ENCODE measurements at regions not wholly inside any gene's neighbourhood (a gene's known extent, or its start where the extent isn't known, plus 50 kb on each side); places are given as distances from the start of the nearest gene placed in this dataset.

DNA sequence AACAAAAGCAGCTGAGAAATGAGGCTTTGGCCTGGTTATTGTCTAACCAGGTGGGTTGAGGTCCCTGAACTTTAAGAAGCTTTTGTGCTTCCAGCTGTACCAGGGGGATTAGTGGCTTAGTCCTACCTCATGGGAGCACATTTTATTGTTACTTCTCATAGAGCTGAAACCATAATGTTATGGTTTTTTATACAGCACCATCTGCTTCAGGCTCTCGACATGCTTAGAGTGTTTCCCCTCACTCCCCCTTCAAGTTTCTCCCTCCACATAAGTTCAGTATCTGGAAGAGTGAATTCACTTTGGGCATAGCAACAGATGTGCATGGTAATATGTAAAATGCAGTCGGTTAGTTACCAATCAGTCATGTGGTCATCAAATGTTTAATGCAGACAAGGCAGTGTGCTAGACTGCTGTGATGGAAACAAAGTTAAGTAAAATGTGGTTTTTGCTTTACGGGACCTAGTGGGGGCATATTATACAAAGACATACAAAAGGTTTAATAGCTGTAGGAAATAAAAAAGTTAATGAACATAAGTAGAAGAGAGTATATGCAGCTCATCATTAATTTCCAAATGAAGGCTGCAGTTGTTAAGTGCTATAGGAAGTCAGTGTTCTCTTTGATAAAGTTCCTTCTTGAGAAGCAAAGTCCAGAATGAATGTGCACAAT is 95.9 kb upstream of the SPRY4 start:
- peaks cover 10% of the 10 kb centered on the region for H3K4me1 Mint-ChIP-seq (ENCODE audit: low read depth)
- DNase-seq (ENCODE audit: low spot score): no peak
- H3K4me3 Mint-ChIP-seq (ENCODE audit: unreplicated experiment): no peak overlapping the region
- H3K27ac Mint-ChIP-seq (ENCODE audit: unreplicated experiment): no peak overlapping the region
- TF ChIP-seq CTCF (IDR thresholded peaks at IDR 0.05): no peak
- no peaks in the 10 kb centered on the region for H3K9me3 Mint-ChIP-seq (ENCODE audit: low read depth)
- no peaks in the 10 kb centered on the region for H3K27me3 Mint-ChIP-seq (ENCODE audit: low read depth)
- no peaks in the 10 kb centered on the region for H3K36me3 Mint-ChIP-seq (ENCODE audit: low read depth)

DNA sequence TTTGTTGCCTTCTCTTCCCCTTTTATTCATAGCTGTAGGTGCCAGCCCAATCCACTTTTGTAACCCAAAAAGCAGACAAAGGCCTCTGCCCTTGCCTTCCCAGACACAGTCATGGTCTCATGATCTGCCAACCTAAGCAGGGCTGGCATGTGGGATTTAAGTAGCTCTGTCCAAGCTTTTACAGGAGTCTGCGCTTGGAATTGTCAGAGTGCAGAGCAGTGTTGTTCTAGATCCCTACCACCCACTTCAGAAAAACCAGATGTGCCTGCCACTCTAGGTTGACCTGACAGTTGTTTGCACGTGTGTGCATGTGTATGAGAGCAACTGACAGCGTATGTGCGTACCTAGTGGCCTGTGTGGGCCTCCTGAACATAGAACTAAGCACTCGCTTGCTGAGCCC is 87.8 kb upstream of the SPRY4 start:
- Mint-ChIP-seq H3K4me1 (ENCODE audit: low read depth) (no peaks in the 10 kb centered on the region), H3K27ac (ENCODE audit: unreplicated experiment) (no peak overlapping the region), H3K36me3 (ENCODE audit: low read depth) (no peaks in the 10 kb centered on the region), H3K4me3 (ENCODE audit: unreplicated experiment) (no peak overlapping the region), H3K9me3 (ENCODE audit: low read depth) (peaks cover 4% of the 10 kb centered on the region), H3K27me3 (ENCODE audit: low read depth) (peaks cover 4% of the 10 kb centered on the region)
- no peak for TF ChIP-seq CTCF (IDR thresholded peaks at IDR 0.05)
- DNase-seq (ENCODE audit: low spot score): no peak

- Mint-ChIP-seq H3K4me1 (ENCODE audit: low read depth) (no peaks in the 10 kb centered on the region), H3K27ac (ENCODE audit: unreplicated experiment) (no peak overlapping the region), H3K4me3 (ENCODE audit: unreplicated experiment) (no peak overlapping the region), H3K9me3 (ENCODE audit: low read depth) (peaks cover 4% of the 10 kb centered on the region), H3K36me3 (ENCODE audit: low read depth) (peaks cover 2% of the 10 kb centered on the region), H3K27me3 (ENCODE audit: low read depth) (peaks cover 4% of the 10 kb centered on the region)
- no peak for TF ChIP-seq CTCF (IDR thresholded peaks at IDR 0.05)
- no peak for DNase-seq (ENCODE audit: low spot score)
Measured at GRCh38 chr5:142411656-142412425, 87.0 kb upstream of the SPRY4 start.

GRCh38 chr5:142411103-142411502 is 86.3 kb upstream of the SPRY4 start:
- Mint-ChIP-seq H3K4me1 (ENCODE audit: low read depth) (no peaks in the 10 kb centered on the region), H3K9me3 (ENCODE audit: low read depth) (peaks cover 4% of the 10 kb centered on the region), H3K27ac (ENCODE audit: unreplicated experiment) (no peak overlapping the region), H3K36me3 (ENCODE audit: low read depth) (peaks cover 2% of the 10 kb centered on the region), H3K4me3 (ENCODE audit: unreplicated experiment) (no peak overlapping the region), H3K27me3 (ENCODE audit: low read depth) (peaks cover 5% of the 10 kb centered on the region)
- DNase-seq (ENCODE audit: low spot score): no peak
- no peak for TF ChIP-seq CTCF (IDR thresholded peaks at IDR 0.05)

DNA sequence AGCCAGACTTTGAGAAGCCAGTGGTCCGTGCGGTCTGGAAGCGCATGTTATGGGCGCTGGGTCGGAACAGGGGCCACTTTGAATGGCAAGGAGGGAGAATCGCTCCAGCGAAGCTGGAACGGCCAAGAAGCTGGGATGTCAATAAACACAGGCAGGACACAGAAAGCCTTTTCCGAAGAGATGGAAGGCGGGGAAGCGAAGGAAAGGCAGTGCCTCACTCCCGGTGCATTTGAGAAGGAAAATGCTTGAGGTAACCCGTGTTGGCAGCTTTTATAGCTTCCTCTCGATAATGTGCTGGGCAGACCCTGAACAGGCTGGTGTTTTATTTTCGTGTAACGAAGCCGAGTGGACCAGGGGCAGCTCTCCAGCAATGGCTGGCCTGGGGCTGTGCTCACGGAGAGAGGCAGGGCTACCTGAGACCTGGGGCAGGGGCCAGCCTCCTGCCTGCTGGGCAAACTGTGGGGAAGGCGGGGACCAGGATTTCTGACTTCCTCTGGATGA is 84.2 kb upstream of the SPRY4 start:
- Mint-ChIP-seq H3K27me3 (ENCODE audit: low read depth) (peaks cover 5% of the 10 kb centered on the region), H3K27ac (ENCODE audit: unreplicated experiment) (no peak overlapping the region), H3K4me1 (ENCODE audit: low read depth) (peaks cover 6% of the 10 kb centered on the region), H3K36me3 (ENCODE audit: low read depth) (peaks cover 2% of the 10 kb centered on the region), H3K9me3 (ENCODE audit: low read depth) (peaks cover 1% of the 10 kb centered on the region), H3K4me3 (ENCODE audit: unreplicated experiment) (no peak overlapping the region)
- TF ChIP-seq CTCF (IDR thresholded peaks at IDR 0.05): no peak
- no peak for DNase-seq (ENCODE audit: low spot score)

All from chondrocyte (in vitro differentiated cells).